H9 (cell line): ENCODE measurements at regions not wholly inside any gene's neighbourhood (a gene's known extent, or its start where the extent isn't known, plus 50 kb on each side); places are given as distances from the start of the nearest gene placed in this dataset.

ENCODE experiments used
- DNase-seq: peaks from one replicate; pipeline ENCODE4 v3.0.0-alpha.2; 2017
- H2AFZ ChIP-seq: one replicate; pipeline ENCODE4 v1.6.1; 2013; ENCODE audit warnings: mild to moderate bottlenecking, low read length, control low read depth, moderate library complexity
- H2AK5ac ChIP-seq: 2 replicates; pipeline ENCODE4 v1.6.1; 2013; ENCODE audit warnings: low read length, control low read depth, mixed read lengths; ENCODE audit not compliant: insufficient read length
- H2BK120ac ChIP-seq: one replicate; pipeline ENCODE4 v1.6.1; 2013; ENCODE audit warnings: low read depth, mild to moderate bottlenecking, low read length, control low read depth, inconsistent platforms; ENCODE audit not compliant: poor library complexity, severe bottlenecking
- H2BK12ac ChIP-seq: 2 replicates; pipeline ENCODE4 v1.6.1; 2013; ENCODE audit warnings: low read length, control low read depth, mixed read lengths, low read depth; ENCODE audit not compliant: insufficient read length
- H2BK15ac ChIP-seq: 2 replicates; pipeline ENCODE4 v1.6.1; 2013; ENCODE audit warnings: low read depth, low read length, control low read depth
- H2BK20ac ChIP-seq: one replicate; pipeline ENCODE4 v1.6.1; 2013; ENCODE audit warnings: low read depth, mild to moderate bottlenecking, low read length, control low read depth, inconsistent platforms; ENCODE audit not compliant: poor library complexity, severe bottlenecking
- H2BK5ac ChIP-seq: 2 replicates; pipeline ENCODE4 v1.6.1; 2013; ENCODE audit warnings: low read length, control low read depth, mixed read lengths; ENCODE audit not compliant: insufficient read length
- H3K14ac ChIP-seq: 2 replicates; pipeline ENCODE4 v1.6.1; 2013; ENCODE audit warnings: low read length, control low read depth; ENCODE audit not compliant: insufficient read depth
- H3K18ac ChIP-seq: 2 replicates; pipeline ENCODE4 v1.6.1; 2013; ENCODE audit warnings: low read depth, mild to moderate bottlenecking, mixed read lengths, low read length, control low read depth; ENCODE audit not compliant: insufficient read length
- H3K23ac ChIP-seq: 2 replicates; pipeline ENCODE4 v1.6.1; 2013; ENCODE audit warnings: low read length, control low read depth, mixed read lengths, low read depth; ENCODE audit not compliant: insufficient read length
- H3K23me2 ChIP-seq: 2 replicates; pipeline ENCODE4 v1.6.1; 2013; ENCODE audit warnings: low read depth, mild to moderate bottlenecking, mixed read lengths, low read length, control low read depth; ENCODE audit not compliant: insufficient read length, poor library complexity, severe bottlenecking
- H3K27ac ChIP-seq: 2 replicates; pipeline ENCODE4 v1.5.1; 2013; ENCODE audit warnings: low read length, control low read depth, mixed read lengths, low read depth; ENCODE audit not compliant: insufficient read length
- H3K27me3 ChIP-seq: 2 replicates; pipeline ENCODE4 v1.6.1; 2013; ENCODE audit warnings: low read length, control low read depth, inconsistent platforms; ENCODE audit not compliant: insufficient read depth
- H3K4ac ChIP-seq: 2 replicates; pipeline ENCODE4 v1.6.1; 2013; ENCODE audit warnings: low read depth, mild to moderate bottlenecking, control low read depth, inconsistent platforms, low read length, moderate library complexity
- H3K4me1 ChIP-seq: 2 replicates; pipeline ENCODE4 v1.6.1; 2013; ENCODE audit warnings: low read length, control low read depth, inconsistent platforms; ENCODE audit not compliant: insufficient read depth
- H3K4me2 ChIP-seq: 2 replicates; pipeline ENCODE4 v1.6.1; 2013; ENCODE audit warnings: low read length, control low read depth, mixed read lengths; ENCODE audit not compliant: insufficient read length, insufficient read depth
- H3K56ac ChIP-seq: 2 replicates; pipeline ENCODE4 v1.6.1; 2013; ENCODE audit warnings: low read depth, mild to moderate bottlenecking, mixed read lengths, low read length, control low read depth; ENCODE audit not compliant: insufficient read length
- H3K79me1 ChIP-seq: 2 replicates; pipeline ENCODE4 v1.6.1; 2013; ENCODE audit warnings: low read depth, mild to moderate bottlenecking, moderate library complexity, low read length, control low read depth, inconsistent platforms; ENCODE audit not compliant: insufficient read depth, poor library complexity, severe bottlenecking
- H3K79me2 ChIP-seq: 2 replicates; pipeline ENCODE4 v1.6.1; 2013; ENCODE audit warnings: low read length, control low read depth, inconsistent platforms; ENCODE audit not compliant: insufficient read depth
- H3K9ac ChIP-seq: 2 replicates; pipeline ENCODE4 v1.6.1; 2013; ENCODE audit warnings: low read length, control low read depth, mixed read lengths; ENCODE audit not compliant: insufficient read length; ENCODE audit errors: extremely low read depth
- H3K9me3 ChIP-seq: one replicate; pipeline ENCODE4 v1.6.1; 2013; ENCODE audit warnings: low read depth, low read length, inconsistent platforms; ENCODE audit not compliant: control insufficient read depth
- H3T11ph ChIP-seq: one replicate; pipeline ENCODE4 v1.6.1; 2013; ENCODE audit warnings: mild to moderate bottlenecking, low read length, control low read depth, inconsistent platforms
- H4K20me1 ChIP-seq: one replicate; pipeline ENCODE4 v1.6.1; 2013; ENCODE audit not compliant: control insufficient read depth, insufficient read length, insufficient read depth
- H4K5ac ChIP-seq: 2 replicates; pipeline ENCODE4 v1.6.1; 2013; ENCODE audit warnings: low read depth, mild to moderate bottlenecking, mixed read lengths, low read length, control low read depth; ENCODE audit not compliant: insufficient read length
- H4K8ac ChIP-seq: replicated peaks from 2 replicates; pipeline ENCODE4 v1.6.1; 2013; ENCODE audit warnings: low read length, control low read depth, mixed read lengths, low read depth; ENCODE audit not compliant: insufficient read length
- H4K91ac ChIP-seq: 2 replicates; pipeline ENCODE4 v1.6.1; 2013; ENCODE audit warnings: low read depth, mild to moderate bottlenecking, moderate library complexity, mixed read lengths, low read length, control low read depth; ENCODE audit not compliant: insufficient read length
- H3K27ac Mint-ChIP-seq, 3 experiments: 2 replicates in 2 of 3; 3 replicates in 1 of 3; pipeline ENCODE4 v1.8.0; 2020 to 2021; ENCODE audit warnings: mixed read lengths in 3 of 3, mild to moderate bottlenecking in 1 of 3, moderate library complexity in 1 of 3
- H3K27me3 Mint-ChIP-seq: 2 replicates; pipeline ENCODE4 v1.8.0; 2021; ENCODE audit warnings: low read depth, mild to moderate bottlenecking, moderate library complexity, mixed read lengths
- H3K36me3 Mint-ChIP-seq, 3 experiments: 2 replicates in 2 of 3; 3 replicates in 1 of 3; pipeline ENCODE4 v1.8.0; 2020 to 2021; ENCODE audit warnings: low read depth in 3 of 3, mixed read lengths in 3 of 3; ENCODE audit not compliant: insufficient read depth in 1 of 3
- H3K4me1 Mint-ChIP-seq, 2 experiments: 2 replicates each; pipeline ENCODE4 v1.8.0; 2020; ENCODE audit warnings: mixed read lengths in 2 of 2
- H3K4me3 Mint-ChIP-seq, 2 experiments: 2 replicates in 1 of 2; 3 replicates in 1 of 2; pipeline ENCODE4 v1.8.0; 2020 to 2021; ENCODE audit warnings: mild to moderate bottlenecking in 2 of 2, mixed read lengths in 2 of 2, moderate library complexity in 1 of 2
- H3K9me3 Mint-ChIP-seq, 2 experiments: 2 replicates in 1 of 2; 3 replicates in 1 of 2; pipeline ENCODE4 v1.8.0; 2020; ENCODE audit warnings: mild to moderate bottlenecking in 2 of 2, mixed read lengths in 2 of 2, moderate library complexity in 1 of 2
- CTCF ChIP-seq: fragments of 200-600 bp; sonication (generic); conservative IDR thresholded peaks from 3 replicates; pipeline ENCODE4 v1.8.0; 2021; ENCODE audit warnings: antibody characterized with exemption, mild to moderate bottlenecking
- WGBS: extraction: QIAGEN DNeasy Blood & Tissue Kit; methylation state at CpG from one replicate; pipeline ENCODE4 v1.1.7; 2013; ENCODE audit warnings: missing lambda C conversion rate, low lambda C conversion rate, mixed read lengths; ENCODE audit not compliant: insufficient read length; ENCODE audit errors: extremely low coverage; 5-methylcytosine and 5-hydroxymethylcytosine counted together

GRCh38 chr6:103379272-103379671, 1480.4 kb downstream of the HACE1 start:
- no peak overlapping the region for H3K27ac Mint-ChIP-seq
- Histone ChIP-seq H3T11ph (no peak overlapping the region), H3K9ac (no peak overlapping the region), H2BK5ac (no peak overlapping the region), H3K14ac (no peak overlapping the region), H3K27ac (no peak overlapping the region), H2BK20ac (no peak overlapping the region), H4K5ac (no peak overlapping the region), H3K23ac (no peak overlapping the region), H4K8ac (no peak overlapping the region), H3K79me2 (no peaks in the 10 kb centered on the region), H3K79me1 (no peaks in the 10 kb centered on the region), H4K91ac (no peak overlapping the region), H3K23me2 (no peaks in the 10 kb centered on the region), H3K56ac (no peak overlapping the region), H3K4ac (no peak overlapping the region), H2BK120ac (no peak overlapping the region), H3K9me3 (no peaks in the 10 kb centered on the region), H2BK15ac (no peak overlapping the region), H3K4me1 (no peaks in the 10 kb centered on the region), H2BK12ac (no peak overlapping the region), H2AFZ (no peak overlapping the region), H4K20me1 (no peaks in the 10 kb centered on the region), H3K18ac (no peak overlapping the region), H3K4me2 (no peak overlapping the region), H3K27me3 (no peaks in the 10 kb centered on the region), H2AK5ac (no peak overlapping the region)
- no peaks in the 10 kb centered on the region for H3K36me3 Mint-ChIP-seq
- no peak for TF ChIP-seq CTCF
- H3K4me1 Mint-ChIP-seq, result no peaks in the 10 kb centered on the region
- no peak for DNase-seq
- H3K9me3 Mint-ChIP-seq, result peaks cover 0 to 6% of the 10 kb centered on the region in 2 experiments; a peak in 4 of 5 replicates
- no peak overlapping the region for H3K4me3 Mint-ChIP-seq
- WGBS, result no CpG with 5 or more reads among the region's 2 CpGs
- H3K27me3 Mint-ChIP-seq, result no peaks in the 10 kb centered on the region
